Testis (tissue), 2 donors: ENCODE measurements at regions not wholly inside any gene's neighbourhood (a gene's known extent, or its start where the extent isn't known, plus 50 kb on each side); places are given as distances from the start of the nearest gene placed in this dataset.

Experiments used
- POLR2A ChIP-seq: fragments of 450-650 bp; IDR thresholded peaks from one replicate; pipeline ENCODE4 v1.6.1; 2017; ENCODE audit warnings: antibody characterized with exemption, mild to moderate bottlenecking, moderate library complexity
- TF ChIP-seq, protein P1 (sequence below), 3 experiments: fragments of 450-650 bp in 2 of 3; fragments of 200-600 bp in 1 of 3; sonication (generic) in 1 of 3; IDR thresholded peaks; one replicate each; pipeline ENCODE4 v1.5.1; 2016 to 2019; ENCODE audit warnings: antibody characterized with exemption in 3 of 3, mild to moderate bottlenecking in 2 of 3, moderate library complexity in 1 of 3

DNA sequence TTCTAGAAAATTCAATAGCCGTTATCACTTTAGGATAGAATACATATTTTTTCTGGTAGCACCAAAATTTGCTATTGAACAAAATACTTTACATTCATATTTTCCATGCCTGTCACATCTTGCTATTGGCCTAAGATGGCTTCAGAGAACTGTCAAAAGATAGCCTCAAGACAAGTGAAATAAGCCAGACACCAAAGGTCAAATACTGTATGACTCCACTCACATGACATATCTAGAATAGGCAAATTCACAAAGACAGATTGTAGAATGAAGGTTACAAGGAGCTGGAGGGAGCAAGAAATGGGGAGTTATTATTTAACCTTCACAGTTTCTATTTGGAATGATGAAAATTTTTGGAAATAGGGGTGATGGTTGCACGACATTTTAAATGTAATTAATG is 223.7 kb upstream of the ZC3H12C start:
- TF ChIP-seq, protein P1, sequence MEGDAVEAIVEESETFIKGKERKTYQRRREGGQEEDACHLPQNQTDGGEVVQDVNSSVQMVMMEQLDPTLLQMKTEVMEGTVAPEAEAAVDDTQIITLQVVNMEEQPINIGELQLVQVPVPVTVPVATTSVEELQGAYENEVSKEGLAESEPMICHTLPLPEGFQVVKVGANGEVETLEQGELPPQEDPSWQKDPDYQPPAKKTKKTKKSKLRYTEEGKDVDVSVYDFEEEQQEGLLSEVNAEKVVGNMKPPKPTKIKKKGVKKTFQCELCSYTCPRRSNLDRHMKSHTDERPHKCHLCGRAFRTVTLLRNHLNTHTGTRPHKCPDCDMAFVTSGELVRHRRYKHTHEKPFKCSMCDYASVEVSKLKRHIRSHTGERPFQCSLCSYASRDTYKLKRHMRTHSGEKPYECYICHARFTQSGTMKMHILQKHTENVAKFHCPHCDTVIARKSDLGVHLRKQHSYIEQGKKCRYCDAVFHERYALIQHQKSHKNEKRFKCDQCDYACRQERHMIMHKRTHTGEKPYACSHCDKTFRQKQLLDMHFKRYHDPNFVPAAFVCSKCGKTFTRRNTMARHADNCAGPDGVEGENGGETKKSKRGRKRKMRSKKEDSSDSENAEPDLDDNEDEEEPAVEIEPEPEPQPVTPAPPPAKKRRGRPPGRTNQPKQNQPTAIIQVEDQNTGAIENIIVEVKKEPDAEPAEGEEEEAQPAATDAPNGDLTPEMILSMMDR (IDR thresholded peaks at IDR 0.05), result no peak
- no peak for TF ChIP-seq POLR2A
